GM18505 (cell line): ENCODE measurements at regions not wholly inside any gene's neighbourhood (a gene's known extent, or its start where the extent isn't known, plus 50 kb on each side); places are given as distances from the start of the nearest gene placed in this dataset.
A peak's percentile ranks its signal among the peaks of the same experiment; 100 is the strongest.

Experiments used
- ATAC-seq: cut with Tn5 transposase; IDR thresholded peaks from one replicate; pipeline ENCODE4 v1.9.1; 2021; ENCODE audit not compliant: unreplicated experiment
- POLR2A ChIP-seq: IDR thresholded peaks from 4 replicates; pipeline ENCODE4 v1.6.1; 2011; ENCODE audit warnings: borderline replicate concordance; ENCODE audit not compliant: insufficient read depth, insufficient read length; ENCODE audit errors: extremely low read depth

GRCh38 chr4:184316821-184317220 is 99.1 kb upstream of the ENPP6 start:
- no peak for ATAC-seq
- TF ChIP-seq POLR2A, result no peak

- no peak for ATAC-seq
- TF ChIP-seq POLR2A, result no peak
Observed at GRCh38 chr4:184315675-184316359, 98.1 kb upstream of the ENPP6 start.

- ATAC-seq, result peak; percentile 76
- peak; percentile 75 for TF ChIP-seq POLR2A
Observed at GRCh38 chr4:184313702-184314659, 96.3 kb upstream of the ENPP6 start.

GRCh38 chr4:184313058-184313581 is 95.4 kb upstream of the ENPP6 start:
- ATAC-seq, result no peak

GRCh38 chr4:184312126-184312525 is 94.5 kb upstream of the ENPP6 start:
- peak; percentile 34 for TF ChIP-seq POLR2A
- ATAC-seq, result no peak

More at GRCh38 chr4:184313058-184313581, 95.4 kb upstream of the ENPP6 start:
- peak; percentile 56 for TF ChIP-seq POLR2A

- no peak for TF ChIP-seq POLR2A
- ATAC-seq, result no peak
Observed at GRCh38 chr4:184310881-184311709, 93.4 kb upstream of the ENPP6 start.

GRCh38 chr4:184310171-184310567 is 92.5 kb upstream of the ENPP6 start:
- no peak for ATAC-seq
- TF ChIP-seq POLR2A, result no peak

GRCh38 chr4:184309241-184310170 is 91.8 kb upstream of the ENPP6 start:
- no peak for TF ChIP-seq POLR2A
- no peak for ATAC-seq

GRCh38 chr4:184306949-184307348 is 89.3 kb upstream of the ENPP6 start:
- TF ChIP-seq POLR2A, result no peak
- no peak for ATAC-seq

- no peak for TF ChIP-seq POLR2A
- ATAC-seq, result no peak
Observed at GRCh38 chr4:184306470-184306869, 88.8 kb upstream of the ENPP6 start.

- no peak for ATAC-seq
- TF ChIP-seq POLR2A, result no peak
Observed at GRCh38 chr4:184300816-184301215, 83.1 kb upstream of the ENPP6 start.

- no peak for ATAC-seq
- no peak for TF ChIP-seq POLR2A
Observed at GRCh38 chr4:184298254-184298653, 80.6 kb upstream of the ENPP6 start.
